GM12872 (cell line): ENCODE measurements at regions not wholly inside any gene's neighbourhood (a gene's known extent, or its start where the extent isn't known, plus 50 kb on each side); places are given as distances from the start of the nearest gene placed in this dataset.

Source experiments
- CTCF ChIP-seq: IDR thresholded peaks from 3 replicates; pipeline ENCODE4 v1.5.1; 2011; ENCODE audit warnings: low read depth, mild to moderate bottlenecking, low read length, moderate library complexity; ENCODE audit not compliant: insufficient read depth

GRCh38 chr18:30492552-30493129, 549.9 kb downstream of the DSC3 start:
- no peak for TF ChIP-seq CTCF

GRCh38 chr18:30491815-30492551, 550.6 kb downstream of the DSC3 start:
- no peak for TF ChIP-seq CTCF

- TF ChIP-seq CTCF: no peak
These were observed 552.5 kb downstream of the DSC3 start for GRCh38 chr18:30489890-30490643.

- no peak for TF ChIP-seq CTCF
These were observed 554.6 kb downstream of the DSC3 start for GRCh38 chr18:30487962-30488361.

GRCh38 chr18:30486856-30487255, 555.7 kb downstream of the DSC3 start:
- no peak for TF ChIP-seq CTCF

- no peak for TF ChIP-seq CTCF
These were observed 557.5 kb downstream of the DSC3 start for GRCh38 chr18:30485078-30485477.

GRCh38 chr18:30481871-30482270, 560.7 kb downstream of the DSC3 start:
- TF ChIP-seq CTCF: no peak
